HEK293T (cell line): ENCODE measurements at regions not wholly inside any gene's neighbourhood (a gene's known extent, or its start where the extent isn't known, plus 50 kb on each side); places are given as distances from the start of the nearest gene placed in this dataset.
"Not testable (repeated sequence)": the region's sequence is repeated elsewhere in the genome, so short reads cannot be mapped to it uniquely, and the experiment has no call there.

Experiments used
- CTCF ChIA-PET: fragments of 350-600 bp; formaldehyde crosslinking; extraction: SDS; loops from one replicate; lab custom pipeline; 2021; ENCODE audit warnings: antibody characterized with exemption, inconsistent platforms; lab: Yijun Ruan, JAX
- POLR2A ChIA-PET: fragments of 350-600 bp; formaldehyde crosslinking; extraction: SDS; loops from one replicate; lab custom pipeline; 2020; ENCODE audit warnings: antibody characterized with exemption, inconsistent platforms; lab: Yijun Ruan, JAX
- DNase-seq: peaks from one replicate; pipeline ENCODE4 v3.0.0; 2012; ENCODE audit warnings: mixed read lengths; ENCODE audit errors: extremely low spot score
- ARNT ChIP-seq: fragments of 450-650 bp; IDR thresholded peaks from 2 replicates; pipeline ENCODE4 v1.6.1; 2017; ENCODE audit warnings: mild to moderate bottlenecking
- BHLHE40 ChIP-seq: fragments of 450-650 bp; IDR thresholded peaks from 2 replicates; pipeline ENCODE4 v1.6.1; 2016; ENCODE audit warnings: mild to moderate bottlenecking, moderate library complexity, borderline replicate concordance
- CTBP1 ChIP-seq: fragments of 450-650 bp; IDR thresholded peaks from 2 replicates; pipeline ENCODE4 v1.6.1; 2016; ENCODE audit warnings: borderline replicate concordance
- ELF4 ChIP-seq: fragments of 450-650 bp; IDR thresholded peaks from 2 replicates; pipeline ENCODE4 v1.6.1; 2017; ENCODE audit warnings: antibody characterized with exemption
- FOXA1 ChIP-seq: fragments of 450-650 bp; IDR thresholded peaks from 2 replicates; pipeline ENCODE4 v1.6.1; 2016; ENCODE audit warnings: mild to moderate bottlenecking
- FOXK2 ChIP-seq: fragments of 450-650 bp; IDR thresholded peaks from 2 replicates; pipeline ENCODE4 v1.6.1; 2016; ENCODE audit warnings: mild to moderate bottlenecking
- FOXM1 ChIP-seq: fragments of 450-650 bp; IDR thresholded peaks from 2 replicates; pipeline ENCODE4 v1.6.1; 2017; ENCODE audit warnings: mild to moderate bottlenecking, borderline replicate concordance
- HDGF ChIP-seq: fragments of 450-650 bp; IDR thresholded peaks from 2 replicates; pipeline ENCODE4 v1.6.1; 2017; ENCODE audit warnings: antibody characterized with exemption, borderline replicate concordance
- L3MBTL2 ChIP-seq: fragments of 450-650 bp; conservative IDR thresholded peaks from 2 replicates; pipeline ENCODE4 v1.6.1; 2016; ENCODE audit warnings: mild to moderate bottlenecking
- LEF1 ChIP-seq: fragments of 450-650 bp; IDR thresholded peaks from 2 replicates; pipeline ENCODE4 v1.6.1; 2017; ENCODE audit warnings: mild to moderate bottlenecking, borderline replicate concordance
- NFRKB ChIP-seq: fragments of 450-650 bp; IDR thresholded peaks from 2 replicates; pipeline ENCODE4 v1.6.1; 2016; ENCODE audit warnings: mild to moderate bottlenecking, moderate library complexity
- SP1 ChIP-seq: fragments of 450-650 bp; IDR thresholded peaks from 2 replicates; pipeline ENCODE4 v1.6.1; 2017
- SUZ12 ChIP-seq: fragments of 450-650 bp; IDR thresholded peaks from 2 replicates; pipeline ENCODE4 v1.6.1; 2016; ENCODE audit warnings: mild to moderate bottlenecking
- TARDBP ChIP-seq: fragments of 450-650 bp; IDR thresholded peaks from 2 replicates; pipeline ENCODE4 v1.6.1; 2016
- ZNF384 ChIP-seq: fragments of 450-650 bp; IDR thresholded peaks from 2 replicates; pipeline ENCODE4 v1.6.1; 2016
- TF ChIP-seq, protein P1 (sequence below): fragments of 450-650 bp; IDR thresholded peaks from 2 replicates; pipeline ENCODE4 v1.6.1; 2016

DNA sequence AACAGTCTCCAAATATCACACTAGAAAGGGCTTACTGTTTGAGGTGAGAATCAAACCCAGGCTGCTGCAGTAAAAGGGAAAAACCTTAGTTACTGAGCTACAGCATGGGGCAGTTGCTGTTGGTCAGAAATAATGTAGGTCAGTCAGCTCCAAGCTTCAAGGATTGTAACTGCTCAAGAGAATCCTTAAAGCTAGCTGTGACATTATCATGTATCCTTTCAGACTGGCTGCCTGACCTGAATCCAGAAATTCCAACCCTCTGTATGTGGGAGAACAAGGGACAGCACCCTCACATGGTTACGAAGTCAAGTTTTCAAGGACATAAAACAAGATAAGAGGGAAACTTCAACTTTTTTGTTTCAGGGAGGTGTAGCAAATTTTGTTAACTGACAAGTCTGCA is 365.9 kb upstream of the NPAP1 start:
- POLR2A ChIA-PET, CTCF ChIA-PET, DNase-seq: not testable (repeated sequence)

- DNase-seq, POLR2A ChIA-PET, CTCF ChIA-PET: not testable (repeated sequence)
These were observed 363.9 kb upstream of the NPAP1 start for GRCh38 chr15:24311692-24312091.

DNA sequence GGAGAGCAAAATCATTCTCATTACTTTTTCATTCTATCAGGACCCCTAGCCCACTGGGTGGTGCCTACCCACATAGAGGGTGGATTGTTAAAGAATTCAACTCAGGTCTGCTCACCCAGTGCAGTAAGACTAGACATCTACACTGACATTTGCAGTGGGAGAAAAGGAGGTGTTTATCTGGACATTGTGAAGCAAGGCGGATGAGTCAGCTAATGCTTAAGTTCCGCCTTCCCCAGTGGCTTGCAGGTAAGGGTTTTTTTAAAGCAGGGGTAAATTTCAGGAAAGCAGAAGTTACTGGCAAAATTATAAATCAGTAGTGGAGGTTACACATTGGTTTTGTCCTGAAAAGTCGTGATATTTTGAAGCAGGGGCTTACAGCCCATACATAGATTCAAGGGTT is 359.2 kb upstream of the NPAP1 start:
- DNase-seq, CTCF ChIA-PET, POLR2A ChIA-PET: not testable (repeated sequence)

DNA sequence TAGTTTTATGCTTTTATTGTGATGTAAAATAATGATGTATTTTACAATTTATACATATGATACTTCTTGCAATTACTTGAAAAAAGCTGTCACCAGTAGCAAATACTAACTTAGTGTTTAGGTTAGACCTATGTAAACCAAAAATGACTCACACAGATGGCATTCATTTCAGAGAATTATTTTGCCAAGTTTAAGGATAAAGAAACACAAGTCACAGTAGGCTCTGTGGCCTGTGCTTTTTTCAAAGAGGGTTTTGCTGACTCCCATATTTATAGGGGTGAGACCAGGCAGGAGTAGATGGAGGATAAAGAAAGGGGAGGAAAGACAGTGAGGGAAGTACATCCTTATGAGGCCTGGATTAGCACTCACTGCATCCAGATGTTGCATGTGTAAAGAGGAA is 356.6 kb upstream of the NPAP1 start:
- CTCF ChIA-PET: no interaction called here
- TF ChIP-seq FOXK2: no peak
- no peak for TF ChIP-seq SUZ12
- no peak for TF ChIP-seq ELF4
- TF ChIP-seq NFRKB: no peak
- no peak for TF ChIP-seq HDGF
- no peak for TF ChIP-seq SP1
- TF ChIP-seq FOXM1: no peak
- no peak for TF ChIP-seq ZNF384
- TF ChIP-seq, protein P1, sequence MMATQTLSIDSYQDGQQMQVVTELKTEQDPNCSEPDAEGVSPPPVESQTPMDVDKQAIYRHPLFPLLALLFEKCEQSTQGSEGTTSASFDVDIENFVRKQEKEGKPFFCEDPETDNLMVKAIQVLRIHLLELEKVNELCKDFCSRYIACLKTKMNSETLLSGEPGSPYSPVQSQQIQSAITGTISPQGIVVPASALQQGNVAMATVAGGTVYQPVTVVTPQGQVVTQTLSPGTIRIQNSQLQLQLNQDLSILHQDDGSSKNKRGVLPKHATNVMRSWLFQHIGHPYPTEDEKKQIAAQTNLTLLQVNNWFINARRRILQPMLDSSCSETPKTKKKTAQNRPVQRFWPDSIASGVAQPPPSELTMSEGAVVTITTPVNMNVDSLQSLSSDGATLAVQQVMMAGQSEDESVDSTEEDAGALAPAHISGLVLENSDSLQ: no peak
- no peak for TF ChIP-seq L3MBTL2
- no peak for TF ChIP-seq FOXA1
- no peak for DNase-seq
- POLR2A ChIA-PET: no interaction called here

DNA sequence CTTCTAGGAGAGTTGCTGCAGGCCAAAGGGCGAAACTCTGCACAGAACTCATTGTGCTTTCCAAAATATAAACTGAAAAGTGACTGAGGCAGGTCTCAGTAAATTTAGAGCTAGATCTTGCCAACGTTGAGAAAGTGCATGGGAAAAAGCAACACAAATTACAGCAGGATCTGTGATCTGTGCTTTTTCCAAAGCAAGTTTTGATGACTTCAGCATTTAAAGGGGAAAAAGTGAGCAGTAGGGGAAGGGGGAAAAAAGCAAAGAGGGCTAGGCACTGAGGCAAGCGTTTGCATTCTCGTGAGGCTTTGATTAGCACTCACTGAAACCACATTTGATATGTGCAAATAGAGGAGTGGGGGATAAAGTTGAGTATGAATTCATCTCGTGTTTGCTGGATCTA is 351.5 kb upstream of the NPAP1 start:
- DNase-seq, POLR2A ChIA-PET, CTCF ChIA-PET: not testable (repeated sequence)

GRCh38 chr15:24326513-24326912 is 349.1 kb upstream of the NPAP1 start:
- CTCF ChIA-PET, POLR2A ChIA-PET: not testable (repeated sequence)

DNA sequence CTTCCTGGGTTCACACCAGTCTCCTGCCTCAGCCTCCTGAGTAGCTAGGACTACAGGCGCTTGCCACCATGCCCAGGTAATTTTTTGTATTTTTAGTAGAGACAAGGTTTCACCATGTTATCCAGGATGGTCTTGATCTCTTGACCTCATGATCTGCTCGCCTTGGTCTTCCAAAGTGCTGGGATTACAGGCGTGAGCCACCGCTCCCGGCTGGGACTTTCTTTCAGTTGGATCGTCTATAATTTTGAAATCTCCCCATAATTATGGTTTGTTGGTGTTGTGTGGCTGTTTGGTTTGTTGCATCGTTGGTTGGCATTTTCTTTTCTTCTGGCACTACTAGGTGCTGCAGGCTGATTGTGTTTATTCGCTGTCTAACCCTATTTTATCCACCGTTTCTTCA is 343.6 kb upstream of the NPAP1 start:
- CTCF ChIA-PET, DNase-seq, POLR2A ChIA-PET: not testable (repeated sequence)

More at GRCh38 chr15:24326513-24326912, 349.1 kb upstream of the NPAP1 start:
- DNase-seq: not testable (repeated sequence)

DNA sequence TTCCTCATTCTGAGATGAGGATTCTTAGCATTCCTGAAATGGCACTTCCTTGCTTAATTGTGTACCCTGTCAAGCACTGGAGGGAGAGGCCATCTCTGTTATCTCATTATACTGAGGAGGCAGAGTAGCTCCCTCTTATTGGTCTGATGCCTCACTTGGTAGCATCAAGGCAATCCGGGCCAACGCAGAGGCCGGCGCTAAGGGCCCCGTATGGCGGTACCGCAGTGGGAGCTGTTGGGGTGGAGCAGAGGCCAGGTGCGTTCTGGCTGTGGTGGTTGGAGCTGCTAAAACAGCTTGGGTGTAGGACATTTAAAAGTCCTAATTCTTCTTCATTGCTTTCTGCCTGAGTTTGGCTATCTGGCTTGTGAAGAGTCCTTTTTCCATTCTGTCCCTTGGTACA is 333.7 kb upstream of the NPAP1 start:
- CTCF ChIA-PET, DNase-seq, POLR2A ChIA-PET: not testable (repeated sequence)

DNA sequence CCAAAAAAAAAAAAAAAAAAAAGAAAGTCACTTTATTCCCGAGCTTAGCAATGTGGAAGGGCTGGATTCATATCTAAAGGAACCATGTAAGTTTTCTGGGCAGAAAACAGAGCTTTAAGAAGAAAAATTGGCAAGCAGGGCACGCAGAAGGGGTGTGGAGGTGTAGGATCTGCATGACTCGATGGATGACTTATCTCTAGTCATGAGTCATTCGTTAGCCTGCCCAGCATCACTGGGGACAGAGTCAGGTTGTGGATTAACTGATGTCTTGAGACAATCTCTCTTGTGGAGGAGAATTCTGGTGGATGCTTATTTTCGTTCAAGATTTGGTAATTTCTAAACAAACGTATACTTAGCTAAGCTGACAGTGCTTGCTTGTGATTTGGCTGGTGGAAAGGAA is 322.8 kb upstream of the NPAP1 start:
- DNase-seq, CTCF ChIA-PET, POLR2A ChIA-PET: not testable (repeated sequence)

DNA sequence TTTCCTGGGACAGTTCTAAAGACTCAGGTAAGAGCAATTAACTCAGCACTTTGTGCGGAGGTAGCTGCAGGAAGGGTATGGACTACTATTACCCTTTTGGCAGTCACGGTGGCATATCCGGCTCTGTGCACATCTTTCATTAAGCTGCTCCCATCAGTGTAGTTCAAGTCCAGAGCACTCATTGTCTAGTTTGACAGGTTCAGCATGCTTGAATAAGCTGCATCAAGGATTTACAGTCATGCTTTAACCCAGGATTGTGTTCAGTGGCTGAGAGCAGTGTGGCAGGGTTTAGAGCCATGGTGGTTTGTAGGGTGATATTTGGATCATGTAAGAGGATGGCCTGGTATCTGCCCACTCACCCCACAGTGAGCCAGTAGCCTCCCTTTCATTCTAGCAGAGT is 294.5 kb upstream of the NPAP1 start:
- CTCF ChIA-PET, POLR2A ChIA-PET, DNase-seq: not testable (repeated sequence)

GRCh38 chr15:24385258-24385657 is 290.3 kb upstream of the NPAP1 start:
- CTCF ChIA-PET, POLR2A ChIA-PET, DNase-seq: not testable (repeated sequence)

GRCh38 chr15:24394303-24394702 is 281.3 kb upstream of the NPAP1 start:
- CTCF ChIA-PET: no interaction called here

DNA sequence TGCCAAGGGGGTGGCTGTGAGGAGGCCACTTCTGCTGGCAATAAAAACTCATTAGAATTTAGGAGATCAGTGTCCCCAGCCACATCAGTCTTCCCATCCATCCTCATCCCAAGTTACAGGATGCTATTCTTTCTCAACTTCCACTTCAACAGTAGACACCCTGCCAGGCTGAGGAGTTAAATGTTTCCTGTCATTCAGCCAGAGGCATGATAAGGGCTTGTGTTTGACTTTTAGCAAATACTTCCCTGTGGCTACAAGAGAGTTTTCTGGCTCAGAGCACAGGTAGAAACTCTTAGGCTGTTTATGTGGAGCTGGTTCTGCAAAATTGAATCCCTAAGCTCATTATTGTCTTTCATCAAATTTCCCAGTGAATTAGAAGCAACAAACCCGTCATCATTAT is 262.9 kb upstream of the NPAP1 start:
- CTCF ChIA-PET, POLR2A ChIA-PET, DNase-seq: not testable (repeated sequence)

More at GRCh38 chr15:24394303-24394702, 281.3 kb upstream of the NPAP1 start:
- TF ChIP-seq FOXM1 (no peak), TARDBP (no peak), FOXK2 (no peak), NFRKB (no peak), SUZ12 (no peak), CTBP1 (no peak), FOXA1 (no peak), ELF4 (no peak), SP1 (no peak), L3MBTL2 (no peak), BHLHE40 (no peak), ARNT (no peak), ZNF384 (no peak), LEF1 (no peak)
- TF ChIP-seq, protein P1: no peak
- POLR2A ChIA-PET: no interaction called here
- DNase-seq: no peak

- POLR2A ChIA-PET, CTCF ChIA-PET, DNase-seq: not testable (repeated sequence)
These were observed 249.1 kb upstream of the NPAP1 start for GRCh38 chr15:24426286-24427054.
